HCT116 (cell line): ENCODE measurements at regions not wholly inside any gene's neighbourhood (a gene's known extent, or its start where the extent isn't known, plus 50 kb on each side); places are given as distances from the start of the nearest gene placed in this dataset.

Source experiments
- ATAC-seq: fragments of 200-7000 bp; cut with Tn5 transposase; 2 replicates; pipeline ENCODE4 v1.9.1; 2020; ENCODE audit warnings: mild to moderate bottlenecking, moderate library complexity
- BruUV-seq: library from RNA; stranded (reverse); fragments of 400-500 nt; replicated peaks from 2 replicates; lab custom pipeline; 2021; lab: Mats Ljungman, UMichigan
- CTCF ChIA-PET: fragments of 300-600 bp; sonication (Branson Sonifier 250); formaldehyde crosslinking; loops from one replicate; lab custom pipeline; 2021; ENCODE audit warnings: antibody characterized with exemption; lab: Charles Lee
- POLR2A ChIA-PET: fragments of 300-600, 350-600 bp; sonication (Branson Sonifier 250); formaldehyde crosslinking; loops from one replicate; lab custom pipeline; 2021; ENCODE audit warnings: antibody characterized with exemption; lab: Charles Lee
- RAD21 ChIA-PET, 2 experiments: fragments of 300-600 bp; sonication (Branson Sonifier 250); formaldehyde crosslinking; loops; one replicate each; lab custom pipeline; 2023; ENCODE audit warnings: low total read pairs in 2 of 2; ENCODE audit not compliant: uncharacterized antibody in 2 of 2, unreplicated experiment in 2 of 2, low non-redundant PET in 1 of 2; lab: Charles Lee
- DNase-seq: peaks from one replicate; pipeline ENCODE4 v3.0.0-alpha.2; 2010; ENCODE audit warnings: low read depth, low spot score
- H2AFZ ChIP-seq: fragments of 200-600 bp; shearing (Covaris generic), sonication (generic); 2 replicates; pipeline ENCODE4 v1.6.1; 2017; ENCODE audit warnings: low read depth, mixed run types, mixed read lengths, antibody characterized with exemption, low read length; ENCODE audit not compliant: poor library complexity, severe bottlenecking
- H3K27ac ChIP-seq: 2 replicates; pipeline ENCODE4 v1.5.1; 2012; ENCODE audit warnings: low read depth, low read length
- H3K27me3 ChIP-seq: fragments of 200-600 bp; sonication (generic); 2 replicates; pipeline ENCODE4 v1.6.1; 2016; ENCODE audit warnings: mixed run types, low read length, mixed read lengths; ENCODE audit not compliant: insufficient read depth
- H3K36me3 ChIP-seq, 2 experiments: fragments of 200-500 bp in 1 of 2; fragments of 200-600 bp in 1 of 2; sonication (Bioruptor generic) in 1 of 2; sonication (generic) in 1 of 2; 2 replicates each; pipeline versions ENCODE4 v1.5.1 to v1.6.1; 2014 to 2016; ENCODE audit warnings: low read length in 2 of 2, inconsistent platforms in 1 of 2, mixed read lengths in 1 of 2, mixed run types in 1 of 2; ENCODE audit not compliant: insufficient read depth in 2 of 2, control insufficient read depth in 1 of 2
- H3K4me1 ChIP-seq, 2 experiments: fragments of 200-600 bp in 1 of 2; sonication (generic) in 1 of 2; 2 replicates each; pipeline versions ENCODE4 v1.5.1 to v1.6.1; 2012 to 2017; ENCODE audit warnings: low read length in 2 of 2, inconsistent platforms in 1 of 2, mild to moderate bottlenecking in 1 of 2, mixed read lengths in 1 of 2, mixed run types in 1 of 2, moderate library complexity in 1 of 2; ENCODE audit not compliant: insufficient read depth in 2 of 2, control insufficient read depth in 1 of 2
- H3K4me2 ChIP-seq: fragments of 200-600 bp; sonication (generic); 2 replicates; pipeline ENCODE4 v1.6.1; 2017; ENCODE audit warnings: mixed run types, low read length, mixed read lengths
- H3K4me3 ChIP-seq, 2 experiments: fragments of 200-600 bp in 1 of 2; sonication (generic) in 1 of 2; replicated peaks in 1 of 2; 2 replicates each; pipeline ENCODE4 v1.5.1; 2011 to 2016; ENCODE audit warnings: low read length in 2 of 2, control low read depth in 1 of 2, low read depth in 1 of 2, mild to moderate bottlenecking in 1 of 2, mixed read lengths in 1 of 2, mixed run types in 1 of 2
- H3K79me2 ChIP-seq: fragments of 200-600 bp; sonication (generic); 2 replicates; pipeline ENCODE4 v1.6.1; 2017; ENCODE audit warnings: mild to moderate bottlenecking, mixed run types, low read length, moderate library complexity, mixed read lengths; ENCODE audit not compliant: insufficient read depth
- H3K9ac ChIP-seq: fragments of 200-600 bp; sonication (generic); 2 replicates; pipeline ENCODE4 v1.6.1; 2016; ENCODE audit warnings: low read length, mixed read lengths
- H3K9me2 ChIP-seq: fragments of 200-600 bp; sonication (generic), shearing (Covaris generic); 2 replicates; pipeline ENCODE4 v1.6.1; 2017; ENCODE audit warnings: mixed run types, mild to moderate bottlenecking, moderate library complexity; ENCODE audit not compliant: insufficient read depth
- H3K9me3 ChIP-seq, 2 experiments: fragments of 200-500 bp in 1 of 2; fragments of 200-600 bp in 1 of 2; sonication (Bioruptor generic) in 1 of 2; sonication (generic) in 1 of 2; 2 replicates each; pipeline ENCODE4 v1.6.1; 2014 to 2017; ENCODE audit warnings: low read length in 2 of 2, mixed read lengths in 2 of 2, inconsistent platforms in 1 of 2, low read depth in 1 of 2, mild to moderate bottlenecking in 1 of 2, mixed run types in 1 of 2, moderate library complexity in 1 of 2; ENCODE audit not compliant: control insufficient read depth in 1 of 2, insufficient read depth in 1 of 2
- H4K20me1 ChIP-seq: fragments of 200-600 bp; sonication (generic), shearing (Covaris generic); 2 replicates; pipeline ENCODE4 v1.6.1; 2017; ENCODE audit warnings: mixed run types, mild to moderate bottlenecking, moderate library complexity; ENCODE audit not compliant: insufficient read depth
- CBX3 ChIP-seq: IDR thresholded peaks from 2 replicates; pipeline ENCODE4 v1.6.1; 2012; ENCODE audit warnings: low read depth
- EGR1 ChIP-seq: IDR thresholded peaks from 2 replicates; pipeline ENCODE4 v1.6.1; 2012; ENCODE audit warnings: low read depth
- ELF1 ChIP-seq: IDR thresholded peaks from 2 replicates; pipeline ENCODE4 v1.6.1; 2012; ENCODE audit warnings: low read depth, borderline replicate concordance
- EZH2 ChIP-seq: fragments of 200-600 bp; sonication (generic); IDR thresholded peaks from 2 replicates; pipeline ENCODE4 v1.6.1; 2017; ENCODE audit warnings: antibody characterized with exemption, mixed run types
- FOSL1 ChIP-seq: IDR thresholded peaks from 2 replicates; pipeline ENCODE4 v1.6.1; 2012; ENCODE audit warnings: low read depth
- JUND ChIP-seq: IDR thresholded peaks from 2 replicates; pipeline ENCODE4 v1.6.1; 2012
- SIN3A ChIP-seq: IDR thresholded peaks from 2 replicates; pipeline ENCODE4 v1.6.1; 2012; ENCODE audit warnings: low read depth
- SRF ChIP-seq: IDR thresholded peaks from 2 replicates; pipeline ENCODE4 v1.6.1; 2012; ENCODE audit warnings: low read depth
- YY1 ChIP-seq: IDR thresholded peaks from 2 replicates; pipeline ENCODE4 v1.6.1; 2011; ENCODE audit warnings: low read length, low read depth, moderate library complexity, mild to moderate bottlenecking; ENCODE audit not compliant: insufficient replicate concordance; ENCODE audit errors: extremely low read depth
- intact Hi-C: fragments of 100-400 bp; cut with micrococcal nuclease; formaldehyde crosslinking; loops from 2 replicates; pipeline ENCODE4 v1.10.0; 2022
- TF ChIP-seq, protein P1 (sequence below): IDR thresholded peaks from 2 replicates; pipeline ENCODE4 v1.6.1; 2012
- TF ChIP-seq, protein P2 (sequence below): IDR thresholded peaks from 2 replicates; pipeline ENCODE4 v1.6.1; 2012
- TF ChIP-seq, protein P3 (sequence below): IDR thresholded peaks from 2 replicates; pipeline ENCODE4 v1.6.1; 2011; ENCODE audit warnings: mild to moderate bottlenecking, low read length, moderate library complexity; ENCODE audit not compliant: insufficient replicate concordance; ENCODE audit errors: extremely low read depth
- TF ChIP-seq, protein P4 (sequence below), 3 experiments: fragments of 200-600 bp in 1 of 3; sonication (generic) in 1 of 3; IDR thresholded peaks in 2 of 3; conservative IDR thresholded peaks in 1 of 3; 2 replicates each; pipeline ENCODE4 v1.5.1; 2012 to 2017; ENCODE audit warnings: low read depth in 2 of 3, low read length in 2 of 3, antibody characterized with exemption in 1 of 3, borderline replicate concordance in 1 of 3, control low read depth in 1 of 3, mild to moderate bottlenecking in 1 of 3, mixed read lengths in 1 of 3, mixed run types in 1 of 3, moderate library complexity in 1 of 3; ENCODE audit not compliant: insufficient read depth in 1 of 3

DNA sequence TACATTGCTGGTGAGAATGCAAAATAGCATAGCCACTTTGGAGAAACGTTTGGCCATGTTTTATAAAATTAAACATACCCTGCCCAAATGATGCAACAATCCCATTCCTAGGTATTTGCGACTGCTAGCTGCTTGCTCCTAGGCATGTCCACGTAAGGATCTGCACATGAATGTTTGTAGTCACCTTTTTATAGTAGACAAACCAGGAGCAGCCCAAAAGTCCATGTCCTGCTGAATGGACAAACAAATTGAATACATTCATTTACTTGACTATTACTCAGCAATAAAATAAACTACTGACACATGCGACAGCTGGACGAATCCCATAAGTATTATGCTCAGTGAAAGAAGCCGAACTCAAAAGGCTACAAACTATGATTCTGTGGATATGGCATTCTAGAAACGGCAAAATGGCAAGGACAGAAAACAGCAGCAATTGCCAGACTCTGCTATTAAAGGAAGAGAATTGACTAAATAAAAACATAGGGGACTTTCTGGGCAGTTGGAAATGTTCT lies 161.9 kb upstream of the GALNT2 start:
- Histone ChIP-seq H3K9me3 (no peaks in the 10 kb centered on the region), H3K4me1 (no peaks in the 10 kb centered on the region), H3K27me3 (peaks cover 16% of the 10 kb centered on the region), H4K20me1 (no peaks in the 10 kb centered on the region), H3K4me2 (no peak overlapping the region), H3K36me3 (no peaks in the 10 kb centered on the region), H3K9me2 (no peaks in the 10 kb centered on the region; the same call in 1 of the 2 replicates), H3K27ac (no peak overlapping the region), H3K79me2 (no peaks in the 10 kb centered on the region), H3K9ac (no peak overlapping the region), H2AFZ (no peak overlapping the region), H3K4me3 (no peak overlapping the region)
- RAD21 ChIA-PET = no interaction called here
- intact Hi-C loops = no loop called here
- TF ChIP-seq, protein P1, sequence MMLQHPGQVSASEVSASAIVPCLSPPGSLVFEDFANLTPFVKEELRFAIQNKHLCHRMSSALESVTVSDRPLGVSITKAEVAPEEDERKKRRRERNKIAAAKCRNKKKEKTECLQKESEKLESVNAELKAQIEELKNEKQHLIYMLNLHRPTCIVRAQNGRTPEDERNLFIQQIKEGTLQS = no peak
- TF ChIP-seq YY1 = no peak
- TF ChIP-seq, protein P2, sequence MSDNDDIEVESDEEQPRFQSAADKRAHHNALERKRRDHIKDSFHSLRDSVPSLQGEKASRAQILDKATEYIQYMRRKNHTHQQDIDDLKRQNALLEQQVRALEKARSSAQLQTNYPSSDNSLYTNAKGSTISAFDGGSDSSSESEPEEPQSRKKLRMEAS = no peak
- TF ChIP-seq EZH2 = no peak
- TF ChIP-seq EGR1 = no peak
- no peak for TF ChIP-seq ELF1
- TF ChIP-seq FOSL1 = no peak
- TF ChIP-seq CBX3 = no peak
- TF ChIP-seq JUND = no peak
- TF ChIP-seq, protein P3, sequence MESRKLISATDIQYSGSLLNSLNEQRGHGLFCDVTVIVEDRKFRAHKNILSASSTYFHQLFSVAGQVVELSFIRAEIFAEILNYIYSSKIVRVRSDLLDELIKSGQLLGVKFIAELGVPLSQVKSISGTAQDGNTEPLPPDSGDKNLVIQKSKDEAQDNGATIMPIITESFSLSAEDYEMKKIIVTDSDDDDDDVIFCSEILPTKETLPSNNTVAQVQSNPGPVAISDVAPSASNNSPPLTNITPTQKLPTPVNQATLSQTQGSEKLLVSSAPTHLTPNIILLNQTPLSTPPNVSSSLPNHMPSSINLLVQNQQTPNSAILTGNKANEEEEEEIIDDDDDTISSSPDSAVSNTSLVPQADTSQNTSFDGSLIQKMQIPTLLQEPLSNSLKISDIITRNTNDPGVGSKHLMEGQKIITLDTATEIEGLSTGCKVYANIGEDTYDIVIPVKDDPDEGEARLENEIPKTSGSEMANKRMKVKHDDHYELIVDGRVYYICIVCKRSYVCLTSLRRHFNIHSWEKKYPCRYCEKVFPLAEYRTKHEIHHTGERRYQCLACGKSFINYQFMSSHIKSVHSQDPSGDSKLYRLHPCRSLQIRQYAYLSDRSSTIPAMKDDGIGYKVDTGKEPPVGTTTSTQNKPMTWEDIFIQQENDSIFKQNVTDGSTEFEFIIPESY = no peak
- no peak for TF ChIP-seq SIN3A
- TF ChIP-seq, protein P4, sequence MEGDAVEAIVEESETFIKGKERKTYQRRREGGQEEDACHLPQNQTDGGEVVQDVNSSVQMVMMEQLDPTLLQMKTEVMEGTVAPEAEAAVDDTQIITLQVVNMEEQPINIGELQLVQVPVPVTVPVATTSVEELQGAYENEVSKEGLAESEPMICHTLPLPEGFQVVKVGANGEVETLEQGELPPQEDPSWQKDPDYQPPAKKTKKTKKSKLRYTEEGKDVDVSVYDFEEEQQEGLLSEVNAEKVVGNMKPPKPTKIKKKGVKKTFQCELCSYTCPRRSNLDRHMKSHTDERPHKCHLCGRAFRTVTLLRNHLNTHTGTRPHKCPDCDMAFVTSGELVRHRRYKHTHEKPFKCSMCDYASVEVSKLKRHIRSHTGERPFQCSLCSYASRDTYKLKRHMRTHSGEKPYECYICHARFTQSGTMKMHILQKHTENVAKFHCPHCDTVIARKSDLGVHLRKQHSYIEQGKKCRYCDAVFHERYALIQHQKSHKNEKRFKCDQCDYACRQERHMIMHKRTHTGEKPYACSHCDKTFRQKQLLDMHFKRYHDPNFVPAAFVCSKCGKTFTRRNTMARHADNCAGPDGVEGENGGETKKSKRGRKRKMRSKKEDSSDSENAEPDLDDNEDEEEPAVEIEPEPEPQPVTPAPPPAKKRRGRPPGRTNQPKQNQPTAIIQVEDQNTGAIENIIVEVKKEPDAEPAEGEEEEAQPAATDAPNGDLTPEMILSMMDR (IDR thresholded peaks at IDR 0.05 in 2 of 3, conservative IDR thresholded peaks at IDR 0.05 in 1 of 3; ENCODE audit: borderline replicate concordance in 1 of 3, insufficient read depth in 1 of 3, low read depth in 2 of 3, low read length in 2 of 3) = no peak
- TF ChIP-seq SRF = no peak
- CTCF ChIA-PET = no interaction called here
- ATAC-seq (no peak), DNase-seq (no peak)
- POLR2A ChIA-PET = no interaction called here
- BruUV-seq = no TSS peak
